ENCODE measurements at regions not wholly inside any gene's neighbourhood (a gene's known extent, or its start where the extent isn't known, plus 50 kb on each side); places are given as distances from the start of the nearest gene placed in this dataset.

- Histone ChIP-seq H3K36me3 (ENCODE audit: insufficient read depth, low read length) (no peaks in the 10 kb centered on the region), H3K79me2 (ENCODE audit: control insufficient read depth, insufficient read depth, low read length, unreplicated experiment) (no peaks in the 10 kb centered on the region), H3K27ac (ENCODE audit: low read depth, low read length) (no peak overlapping the region), H3K4me1 (ENCODE audit: control insufficient read depth, insufficient read depth, low read length, unreplicated experiment) (no peaks in the 10 kb centered on the region), H3K27me3 (ENCODE audit: insufficient read depth, low read length) (no peaks in the 10 kb centered on the region), H3K4me3 (ENCODE audit: low read depth, low read length) (no peak overlapping the region), H2AFZ (ENCODE audit: low read length, unreplicated experiment) (no peak overlapping the region)
These were observed 524.3 kb upstream of the EPHA7 start for GRCh38 chr6:93943661-93944060.

- H2AFZ ChIP-seq (ENCODE audit: low read length, unreplicated experiment), result no peak overlapping the region
- no peaks in the 10 kb centered on the region for H3K4me1 ChIP-seq (ENCODE audit: control insufficient read depth, insufficient read depth, low read length, unreplicated experiment)
- H3K27ac ChIP-seq (ENCODE audit: low read depth, low read length), result no peak overlapping the region
- no peaks in the 10 kb centered on the region for H3K36me3 ChIP-seq (ENCODE audit: insufficient read depth, low read length)
- H3K79me2 ChIP-seq (ENCODE audit: control insufficient read depth, insufficient read depth, low read length, unreplicated experiment), result no peaks in the 10 kb centered on the region
- no peaks in the 10 kb centered on the region for H3K27me3 ChIP-seq (ENCODE audit: insufficient read depth, low read length)
- H3K4me3 ChIP-seq (ENCODE audit: low read depth, low read length), result no peak overlapping the region
These were observed 521.0 kb upstream of the EPHA7 start for GRCh38 chr6:93940381-93940780.

DNA sequence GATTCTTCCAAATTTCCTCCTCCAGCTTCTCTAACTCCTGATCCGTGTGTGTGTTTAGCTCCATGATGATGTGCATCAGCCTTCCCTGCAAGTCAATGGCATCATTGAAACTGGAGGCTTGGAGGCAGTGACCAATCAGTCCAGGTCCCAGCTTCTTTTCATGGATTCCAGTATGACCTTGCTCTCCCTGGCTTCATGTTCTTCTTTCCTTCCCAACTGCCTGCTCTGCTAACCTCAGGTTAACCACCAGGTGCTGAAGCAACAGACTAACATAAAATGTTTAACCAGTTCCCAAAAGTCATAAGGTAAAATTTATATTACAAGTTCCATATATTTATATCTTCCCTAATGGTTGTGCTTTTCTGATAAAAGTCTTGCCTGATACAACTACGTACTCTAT, 512.8 kb upstream of the EPHA7 start:
- H3K79me2 ChIP-seq (ENCODE audit: control insufficient read depth, insufficient read depth, low read length, unreplicated experiment), result no peaks in the 10 kb centered on the region
- no peak overlapping the region for H3K27ac ChIP-seq (ENCODE audit: low read depth, low read length)
- no peaks in the 10 kb centered on the region for H3K36me3 ChIP-seq (ENCODE audit: insufficient read depth, low read length)
- no peak overlapping the region for H3K4me3 ChIP-seq (ENCODE audit: low read depth, low read length)
- peaks cover 6% of the 10 kb centered on the region for H3K4me1 ChIP-seq (ENCODE audit: control insufficient read depth, insufficient read depth, low read length, unreplicated experiment)
- no peaks in the 10 kb centered on the region for H3K27me3 ChIP-seq (ENCODE audit: insufficient read depth, low read length)
- H2AFZ ChIP-seq (ENCODE audit: low read length, unreplicated experiment), result no peak overlapping the region

- Histone ChIP-seq H3K27ac (ENCODE audit: low read depth, low read length) (no peak overlapping the region), H3K4me3 (ENCODE audit: low read depth, low read length) (peak overlapping the region; percentile 71), H3K36me3 (ENCODE audit: insufficient read depth, low read length) (no peaks in the 10 kb centered on the region), H3K79me2 (ENCODE audit: control insufficient read depth, insufficient read depth, low read length, unreplicated experiment) (no peaks in the 10 kb centered on the region), H2AFZ (ENCODE audit: low read length, unreplicated experiment) (peak overlapping the region; percentile 99), H3K27me3 (ENCODE audit: insufficient read depth, low read length) (no peaks in the 10 kb centered on the region), H3K4me1 (ENCODE audit: control insufficient read depth, insufficient read depth, low read length, unreplicated experiment) (peaks cover 10% of the 10 kb centered on the region)
These were observed 508.4 kb upstream of the EPHA7 start for GRCh38 chr6:93927731-93928130.

DNA sequence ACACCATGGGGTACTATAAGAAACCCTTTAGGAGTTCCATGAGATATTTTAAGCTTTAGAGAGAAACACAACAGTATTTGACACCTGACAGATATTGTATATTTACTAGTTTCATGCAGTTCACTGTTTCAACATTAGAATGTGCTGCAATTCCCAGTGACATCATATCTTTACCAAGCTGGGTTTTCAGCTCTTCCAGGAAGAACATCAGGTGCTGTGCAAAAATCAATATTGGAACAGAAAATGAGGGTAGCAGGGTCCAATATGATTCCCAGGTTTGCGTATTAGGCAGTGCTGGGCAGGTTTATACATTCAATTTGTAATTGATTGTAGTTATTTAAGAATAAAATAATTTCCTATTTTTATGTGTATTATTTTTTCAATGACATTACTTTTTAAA, 500.0 kb upstream of the EPHA7 start:
- Histone ChIP-seq H2AFZ (ENCODE audit: low read length, unreplicated experiment) (no peak overlapping the region), H3K27ac (ENCODE audit: low read depth, low read length) (no peak overlapping the region), H3K4me3 (ENCODE audit: low read depth, low read length) (no peak overlapping the region), H3K36me3 (ENCODE audit: insufficient read depth, low read length) (no peaks in the 10 kb centered on the region), H3K27me3 (ENCODE audit: insufficient read depth, low read length) (no peaks in the 10 kb centered on the region), H3K79me2 (ENCODE audit: control insufficient read depth, insufficient read depth, low read length, unreplicated experiment) (no peaks in the 10 kb centered on the region), H3K4me1 (ENCODE audit: control insufficient read depth, insufficient read depth, low read length, unreplicated experiment) (no peaks in the 10 kb centered on the region)

GRCh38 chr6:93918258-93918657, 498.9 kb upstream of the EPHA7 start:
- Histone ChIP-seq H2AFZ (ENCODE audit: low read length, unreplicated experiment) (no peak overlapping the region), H3K27ac (ENCODE audit: low read depth, low read length) (no peak overlapping the region), H3K4me3 (ENCODE audit: low read depth, low read length) (no peak overlapping the region), H3K36me3 (ENCODE audit: insufficient read depth, low read length) (no peaks in the 10 kb centered on the region), H3K4me1 (ENCODE audit: control insufficient read depth, insufficient read depth, low read length, unreplicated experiment) (no peaks in the 10 kb centered on the region), H3K27me3 (ENCODE audit: insufficient read depth, low read length) (no peaks in the 10 kb centered on the region), H3K79me2 (ENCODE audit: control insufficient read depth, insufficient read depth, low read length, unreplicated experiment) (no peaks in the 10 kb centered on the region)

- Histone ChIP-seq H3K4me3 (ENCODE audit: low read depth, low read length) (no peak overlapping the region), H3K27ac (ENCODE audit: low read depth, low read length) (no peak overlapping the region), H3K79me2 (ENCODE audit: control insufficient read depth, insufficient read depth, low read length, unreplicated experiment) (no peaks in the 10 kb centered on the region), H3K27me3 (ENCODE audit: insufficient read depth, low read length) (no peaks in the 10 kb centered on the region), H2AFZ (ENCODE audit: low read length, unreplicated experiment) (no peak overlapping the region), H3K4me1 (ENCODE audit: control insufficient read depth, insufficient read depth, low read length, unreplicated experiment) (no peaks in the 10 kb centered on the region), H3K36me3 (ENCODE audit: insufficient read depth, low read length) (no peaks in the 10 kb centered on the region)
These were observed 497.9 kb upstream of the EPHA7 start for GRCh38 chr6:93917216-93917615.

DNA sequence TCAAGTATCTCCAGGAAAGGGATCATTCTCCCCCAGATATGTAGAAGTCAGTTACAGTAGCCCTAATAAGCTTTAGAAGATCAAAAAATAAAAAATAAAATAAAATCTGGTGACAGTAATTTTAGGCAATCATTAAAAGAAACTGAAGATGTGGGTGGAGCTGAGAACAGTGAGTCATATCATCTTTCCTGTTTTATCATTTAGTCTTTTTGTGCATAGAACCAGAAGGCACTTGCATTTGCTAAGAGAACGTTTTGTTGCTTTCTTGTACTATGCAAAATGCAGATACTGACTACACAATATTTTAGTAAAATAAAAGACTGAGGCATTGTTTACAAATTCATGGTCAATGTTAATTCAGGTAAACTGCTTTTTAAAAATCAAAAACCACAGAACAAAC, 497.4 kb upstream of the EPHA7 start:
- Histone ChIP-seq H3K4me1 (ENCODE audit: control insufficient read depth, insufficient read depth, low read length, unreplicated experiment) (no peaks in the 10 kb centered on the region), H3K4me3 (ENCODE audit: low read depth, low read length) (no peak overlapping the region), H3K36me3 (ENCODE audit: insufficient read depth, low read length) (no peaks in the 10 kb centered on the region), H3K27ac (ENCODE audit: low read depth, low read length) (no peak overlapping the region), H2AFZ (ENCODE audit: low read length, unreplicated experiment) (no peak overlapping the region), H3K79me2 (ENCODE audit: control insufficient read depth, insufficient read depth, low read length, unreplicated experiment) (no peaks in the 10 kb centered on the region), H3K27me3 (ENCODE audit: insufficient read depth, low read length) (no peaks in the 10 kb centered on the region)

DNA sequence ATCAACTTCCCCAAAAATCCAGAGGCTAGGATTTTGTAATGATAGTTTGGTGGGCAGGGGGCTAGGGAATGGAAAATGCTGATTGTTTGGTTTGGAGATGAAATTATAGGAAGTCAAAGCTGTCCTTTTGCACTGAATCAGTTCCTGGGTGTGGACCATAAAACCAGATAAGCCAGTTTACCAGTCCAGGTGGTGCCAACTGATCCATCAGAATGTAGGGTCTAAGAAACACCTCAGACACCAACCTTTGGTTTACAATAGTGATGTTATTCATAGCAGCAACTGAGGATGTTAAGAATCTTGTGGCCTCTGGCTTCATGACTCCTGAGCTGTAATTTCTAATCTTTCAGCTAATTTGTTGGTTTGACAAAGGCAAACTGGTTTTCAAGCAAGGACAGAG, 496.6 kb upstream of the EPHA7 start:
- Histone ChIP-seq H3K27me3 (ENCODE audit: insufficient read depth, low read length) (no peaks in the 10 kb centered on the region), H3K4me3 (ENCODE audit: low read depth, low read length) (no peak overlapping the region), H3K79me2 (ENCODE audit: control insufficient read depth, insufficient read depth, low read length, unreplicated experiment) (no peaks in the 10 kb centered on the region), H3K27ac (ENCODE audit: low read depth, low read length) (no peak overlapping the region), H3K36me3 (ENCODE audit: insufficient read depth, low read length) (no peaks in the 10 kb centered on the region), H3K4me1 (ENCODE audit: control insufficient read depth, insufficient read depth, low read length, unreplicated experiment) (no peaks in the 10 kb centered on the region), H2AFZ (ENCODE audit: low read length, unreplicated experiment) (no peak overlapping the region)

DNA sequence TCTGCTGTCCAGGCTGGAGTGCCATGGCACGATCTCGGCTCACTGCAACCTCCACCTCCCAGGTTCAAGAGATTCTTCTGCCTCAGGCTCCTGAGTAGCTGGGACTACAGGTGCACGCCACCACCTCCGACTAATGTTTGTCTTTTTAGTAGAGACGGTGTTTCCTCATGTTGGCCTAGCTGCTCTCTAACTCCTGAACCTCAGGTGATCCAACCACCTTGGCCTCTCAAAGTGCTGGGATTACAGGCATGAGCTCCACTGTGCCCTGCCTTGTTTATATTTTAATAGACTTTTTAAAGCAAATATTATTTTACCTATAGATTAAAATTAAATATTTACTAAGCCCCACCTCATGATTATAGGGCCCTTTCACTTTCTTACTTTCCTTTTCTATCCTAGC, 483.2 kb upstream of the EPHA7 start:
- H3K4me3 ChIP-seq (ENCODE audit: low read depth, low read length), result no peak overlapping the region
- no peaks in the 10 kb centered on the region for H3K79me2 ChIP-seq (ENCODE audit: control insufficient read depth, insufficient read depth, low read length, unreplicated experiment)
- no peaks in the 10 kb centered on the region for H3K27me3 ChIP-seq (ENCODE audit: insufficient read depth, low read length)
- H3K36me3 ChIP-seq (ENCODE audit: insufficient read depth, low read length), result no peaks in the 10 kb centered on the region
- no peak overlapping the region for H3K27ac ChIP-seq (ENCODE audit: low read depth, low read length)
- no peaks in the 10 kb centered on the region for H3K4me1 ChIP-seq (ENCODE audit: control insufficient read depth, insufficient read depth, low read length, unreplicated experiment)
- no peak overlapping the region for H2AFZ ChIP-seq (ENCODE audit: low read length, unreplicated experiment)

- no peak overlapping the region for H3K4me3 ChIP-seq (ENCODE audit: low read depth, low read length)
- no peaks in the 10 kb centered on the region for H3K79me2 ChIP-seq (ENCODE audit: control insufficient read depth, insufficient read depth, low read length, unreplicated experiment)
- H2AFZ ChIP-seq (ENCODE audit: low read length, unreplicated experiment), result no peak overlapping the region
- H3K4me1 ChIP-seq (ENCODE audit: control insufficient read depth, insufficient read depth, low read length, unreplicated experiment), result peaks cover 7% of the 10 kb centered on the region
- no peak overlapping the region for H3K27ac ChIP-seq (ENCODE audit: low read depth, low read length)
- no peaks in the 10 kb centered on the region for H3K27me3 ChIP-seq (ENCODE audit: insufficient read depth, low read length)
- no peaks in the 10 kb centered on the region for H3K36me3 ChIP-seq (ENCODE audit: insufficient read depth, low read length)
These were observed 480.8 kb upstream of the EPHA7 start for GRCh38 chr6:93900142-93900541.

DNA sequence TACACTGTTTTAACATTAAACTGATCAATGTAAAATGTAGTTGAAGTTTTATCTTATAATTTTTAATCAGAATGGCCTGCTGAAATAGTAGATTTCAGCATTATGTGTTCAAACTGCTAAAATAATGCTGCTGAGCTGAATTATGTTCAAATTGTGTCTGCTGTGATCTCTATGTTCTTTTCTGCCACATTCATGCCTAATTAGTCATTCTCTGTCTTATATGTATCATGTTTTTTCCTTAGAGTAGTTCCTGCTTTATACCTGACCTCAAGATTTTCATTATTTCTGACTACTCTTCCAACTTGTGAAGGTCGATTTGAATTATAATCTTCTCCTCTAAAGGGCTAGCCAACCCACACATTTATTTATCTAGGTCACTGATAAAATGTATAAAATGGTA, 476.7 kb upstream of the EPHA7 start:
- no peak overlapping the region for H3K27ac ChIP-seq (ENCODE audit: low read depth, low read length)
- H2AFZ ChIP-seq (ENCODE audit: low read length, unreplicated experiment), result peak overlapping the region; percentile 35
- peaks cover 7% of the 10 kb centered on the region for H3K4me1 ChIP-seq (ENCODE audit: control insufficient read depth, insufficient read depth, low read length, unreplicated experiment)
- H3K4me3 ChIP-seq (ENCODE audit: low read depth, low read length), result no peak overlapping the region
- H3K27me3 ChIP-seq (ENCODE audit: insufficient read depth, low read length), result no peaks in the 10 kb centered on the region
- no peaks in the 10 kb centered on the region for H3K79me2 ChIP-seq (ENCODE audit: control insufficient read depth, insufficient read depth, low read length, unreplicated experiment)
- H3K36me3 ChIP-seq (ENCODE audit: insufficient read depth, low read length), result no peaks in the 10 kb centered on the region

Data from ACC112 (cell line).